ENCODE measurements at regions not wholly inside any gene's neighbourhood (a gene's known extent, or its start where the extent isn't known, plus 50 kb on each side); places are given as distances from the start of the nearest gene placed in this dataset.

DNA sequence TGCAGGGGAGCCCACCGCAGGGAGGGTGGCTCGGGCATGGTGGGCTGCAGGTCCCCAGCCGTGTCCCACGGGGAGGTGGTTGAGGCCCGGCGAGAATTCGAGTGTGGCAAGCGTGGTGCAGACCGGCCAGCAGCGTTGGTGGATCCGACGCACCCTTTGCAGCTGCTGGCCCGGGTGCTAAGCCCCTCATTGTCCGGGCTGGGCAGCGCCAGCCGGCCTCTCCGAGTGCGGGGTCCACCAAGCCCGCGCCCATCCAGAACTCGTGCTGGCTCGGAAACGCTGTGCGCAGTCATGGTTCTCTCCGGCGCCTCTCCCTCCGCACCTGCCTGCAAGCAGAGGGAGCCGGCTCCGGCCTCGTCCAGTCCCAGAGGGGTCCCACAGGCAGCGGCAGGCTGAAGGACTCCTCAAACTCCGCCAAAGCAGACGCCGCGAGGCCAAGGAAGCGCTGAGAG, 177.0 kb upstream of the SLC35G4 start:
- H3K4me1 ChIP-seq (ENCODE audit: control insufficient read depth, insufficient read depth, low read length): no peaks in the 10 kb centered on the region
- CTCF ChIA-PET: no interaction called here
- H3K27ac ChIP-seq (ENCODE audit: extremely low read depth, low read depth, low read length): no peak overlapping the region
- H3K9me3 ChIP-seq (ENCODE audit: control insufficient read depth, insufficient read depth, low read depth, low read length): no peaks in the 10 kb centered on the region
- TF ChIP-seq ZNF660 (tag by site-specific recombination; IDR thresholded peaks at IDR 0.05) (no peak), ZNF701 (tag by site-specific recombination; IDR thresholded peaks at IDR 0.05) (no peak), ZNF335 (tag by site-specific recombination; conservative IDR thresholded peaks at IDR 0.05) (no peak), ZNF169 (tag by site-specific recombination; IDR thresholded peaks at IDR 0.05) (no peak), ZNF747 (tag by site-specific recombination; IDR thresholded peaks at IDR 0.05) (no peak), ZNF404 (tag by site-specific recombination; IDR thresholded peaks at IDR 0.05) (no peak), ZNF792 (tag by site-specific recombination; IDR thresholded peaks at IDR 0.05) (no peak)
- TF ChIP-seq, protein P1, sequence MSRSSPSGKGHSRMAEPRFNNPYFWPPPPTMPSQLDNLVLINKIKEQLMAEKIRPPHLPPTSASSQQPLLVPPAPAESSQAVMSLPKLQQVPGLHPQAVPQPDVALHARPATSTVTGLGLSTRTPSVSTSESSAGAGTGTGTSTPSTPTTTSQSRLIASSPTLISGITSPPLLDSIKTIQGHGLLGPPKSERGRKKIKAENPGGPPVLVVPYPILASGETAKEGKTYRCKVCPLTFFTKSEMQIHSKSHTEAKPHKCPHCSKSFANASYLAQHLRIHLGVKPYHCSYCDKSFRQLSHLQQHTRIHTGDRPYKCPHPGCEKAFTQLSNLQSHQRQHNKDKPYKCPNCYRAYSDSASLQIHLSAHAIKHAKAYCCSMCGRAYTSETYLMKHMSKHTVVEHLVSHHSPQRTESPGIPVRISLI (tag by site-specific recombination; IDR thresholded peaks at IDR 0.05): no peak
- no peaks in the 10 kb centered on the region for H3K36me3 ChIP-seq (ENCODE audit: control insufficient read depth in 2 of 2, insufficient read depth in 1 of 2, low read length in 2 of 2)
- no peak overlapping the region for H3K4me3 ChIP-seq (ENCODE audit: low read depth, low read length)
- POLR2A ChIA-PET: no interaction called here

DNA sequence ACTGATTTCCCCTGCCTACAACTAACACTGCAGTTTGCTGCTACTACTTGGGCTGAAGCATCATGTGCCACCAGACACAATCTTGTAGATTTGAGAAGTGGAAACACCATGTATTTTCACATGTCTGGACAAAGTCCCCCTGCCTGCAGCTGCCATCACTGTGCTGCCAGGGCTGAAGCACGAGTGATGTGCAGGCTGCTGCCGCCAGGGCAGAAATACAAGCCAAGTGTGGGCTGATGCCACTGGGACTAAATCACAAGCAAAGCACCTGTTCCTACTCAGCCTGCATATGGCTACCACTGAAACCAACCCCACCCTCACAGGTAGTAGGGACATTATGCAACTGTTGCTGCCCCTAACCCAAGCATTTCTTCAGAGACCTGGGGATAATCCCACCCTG, 179.5 kb upstream of the SLC35G4 start:
- H3K36me3 ChIP-seq (ENCODE audit: control insufficient read depth in 2 of 2, insufficient read depth in 1 of 2, low read length in 2 of 2): no peaks in the 10 kb centered on the region
- H3K4me1 ChIP-seq (ENCODE audit: control insufficient read depth, insufficient read depth, low read length): no peaks in the 10 kb centered on the region
- CTCF ChIA-PET: no interaction called here
- H3K9me3 ChIP-seq (ENCODE audit: control insufficient read depth, insufficient read depth, low read depth, low read length): no peaks in the 10 kb centered on the region
- H3K27ac ChIP-seq (ENCODE audit: extremely low read depth, low read depth, low read length): no peak overlapping the region
- TF ChIP-seq OVOL3 (tag by site-specific recombination; IDR thresholded peaks at IDR 0.05): no peak
- no peak for TF ChIP-seq ZNF623 (tag by site-specific recombination; IDR thresholded peaks at IDR 0.05)
- no peak for TF ChIP-seq ZNF658 (tag by site-specific recombination; IDR thresholded peaks at IDR 0.05)
- TF ChIP-seq ZNF626 (tag by site-specific recombination; IDR thresholded peaks at IDR 0.05): no peak
- TF ChIP-seq, protein P2, sequence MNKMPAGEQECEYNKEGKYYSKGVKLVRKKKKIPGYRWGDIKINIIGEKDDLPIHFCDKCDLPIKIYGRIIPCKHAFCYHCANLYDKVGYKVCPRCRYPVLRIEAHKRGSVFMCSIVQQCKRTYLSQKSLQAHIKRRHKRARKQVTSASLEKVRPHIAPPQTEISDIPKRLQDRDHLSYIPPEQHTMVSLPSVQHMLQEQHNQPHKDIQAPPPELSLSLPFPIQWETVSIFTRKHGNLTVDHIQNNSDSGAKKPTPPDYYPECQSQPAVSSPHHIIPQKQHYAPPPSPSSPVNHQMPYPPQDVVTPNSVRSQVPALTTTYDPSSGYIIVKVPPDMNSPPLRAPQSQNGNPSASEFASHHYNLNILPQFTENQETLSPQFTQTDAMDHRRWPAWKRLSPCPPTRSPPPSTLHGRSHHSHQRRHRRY (tag by site-specific recombination; IDR thresholded peaks at IDR 0.05): no peak
- H3K4me3 ChIP-seq (ENCODE audit: low read depth, low read length): no peak overlapping the region
- POLR2A ChIA-PET: no interaction called here

DNA sequence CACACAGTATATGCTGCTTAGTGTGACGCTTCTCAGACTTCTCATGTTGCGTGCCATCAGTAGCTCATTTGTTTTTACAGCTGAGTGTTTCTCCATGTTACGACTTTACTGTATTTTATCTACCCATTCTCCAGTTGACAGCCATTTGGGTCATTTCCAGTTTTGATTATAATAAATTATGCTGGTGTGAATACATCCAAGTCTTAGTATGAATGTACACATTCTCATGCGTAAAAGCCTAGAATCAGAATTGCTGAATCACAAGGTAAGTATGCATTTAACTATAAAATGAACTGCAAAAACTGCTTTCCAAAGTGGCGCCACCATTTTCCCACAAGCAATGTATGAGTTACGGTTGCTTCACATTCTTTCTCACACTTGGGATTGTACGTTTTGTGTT, 184.2 kb upstream of the SLC35G4 start:
- Histone ChIP-seq H3K36me3 (ENCODE audit: control insufficient read depth in 2 of 2, insufficient read depth in 1 of 2, low read length in 2 of 2) (no peaks in the 10 kb centered on the region), H3K27ac (ENCODE audit: extremely low read depth, low read depth, low read length) (no peak overlapping the region), H3K4me1 (ENCODE audit: control insufficient read depth, insufficient read depth, low read length) (no peaks in the 10 kb centered on the region), H3K4me3 (ENCODE audit: low read depth, low read length) (no peak overlapping the region), H3K9me3 (ENCODE audit: control insufficient read depth, insufficient read depth, low read depth, low read length) (no peaks in the 10 kb centered on the region)
- ChIA-PET CTCF (interaction anchor here (0.8 kb wide), 1 partner anchor 91 kb away, joined by 4 read pairs; no protein-coding TSS in a partner anchor), POLR2A (no interaction called here)
- TF ChIP-seq ZBTB48 (tag by site-specific recombination; IDR thresholded peaks at IDR 0.05) (no peak), ZNF544 (tag by site-specific recombination; IDR thresholded peaks at IDR 0.05) (no peak), ZNF391 (tag by site-specific recombination; IDR thresholded peaks at IDR 0.05; ENCODE audit: borderline replicate concordance, low read depth) (no peak), SP7 (tag by site-specific recombination; IDR thresholded peaks at IDR 0.05) (no peak), GLIS1 (tag by site-specific recombination; IDR thresholded peaks at IDR 0.05) (no peak)
- TF ChIP-seq, protein P3, sequence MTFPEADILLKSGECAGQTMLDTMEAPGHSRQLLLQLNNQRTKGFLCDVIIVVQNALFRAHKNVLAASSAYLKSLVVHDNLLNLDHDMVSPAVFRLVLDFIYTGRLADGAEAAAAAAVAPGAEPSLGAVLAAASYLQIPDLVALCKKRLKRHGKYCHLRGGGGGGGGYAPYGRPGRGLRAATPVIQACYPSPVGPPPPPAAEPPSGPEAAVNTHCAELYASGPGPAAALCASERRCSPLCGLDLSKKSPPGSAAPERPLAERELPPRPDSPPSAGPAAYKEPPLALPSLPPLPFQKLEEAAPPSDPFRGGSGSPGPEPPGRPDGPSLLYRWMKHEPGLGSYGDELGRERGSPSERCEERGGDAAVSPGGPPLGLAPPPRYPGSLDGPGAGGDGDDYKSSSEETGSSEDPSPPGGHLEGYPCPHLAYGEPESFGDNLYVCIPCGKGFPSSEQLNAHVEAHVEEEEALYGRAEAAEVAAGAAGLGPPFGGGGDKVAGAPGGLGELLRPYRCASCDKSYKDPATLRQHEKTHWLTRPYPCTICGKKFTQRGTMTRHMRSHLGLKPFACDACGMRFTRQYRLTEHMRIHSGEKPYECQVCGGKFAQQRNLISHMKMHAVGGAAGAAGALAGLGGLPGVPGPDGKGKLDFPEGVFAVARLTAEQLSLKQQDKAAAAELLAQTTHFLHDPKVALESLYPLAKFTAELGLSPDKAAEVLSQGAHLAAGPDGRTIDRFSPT (tag by site-specific recombination; IDR thresholded peaks at IDR 0.05): no peak
- TF ChIP-seq, protein P4, sequence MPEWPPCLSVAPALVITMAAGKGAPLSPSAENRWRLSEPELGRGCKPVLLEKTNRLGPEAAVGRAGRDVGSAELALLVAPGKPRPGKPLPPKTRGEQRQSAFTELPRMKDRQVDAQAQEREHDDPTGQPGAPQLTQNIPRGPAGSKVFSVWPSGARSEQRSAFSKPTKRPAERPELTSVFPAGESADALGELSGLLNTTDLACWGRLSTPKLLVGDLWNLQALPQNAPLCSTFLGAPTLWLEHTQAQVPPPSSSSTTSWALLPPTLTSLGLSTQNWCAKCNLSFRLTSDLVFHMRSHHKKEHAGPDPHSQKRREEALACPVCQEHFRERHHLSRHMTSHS (tag by site-specific recombination; IDR thresholded peaks at IDR 0.05): no peak
- TF ChIP-seq, protein P5, sequence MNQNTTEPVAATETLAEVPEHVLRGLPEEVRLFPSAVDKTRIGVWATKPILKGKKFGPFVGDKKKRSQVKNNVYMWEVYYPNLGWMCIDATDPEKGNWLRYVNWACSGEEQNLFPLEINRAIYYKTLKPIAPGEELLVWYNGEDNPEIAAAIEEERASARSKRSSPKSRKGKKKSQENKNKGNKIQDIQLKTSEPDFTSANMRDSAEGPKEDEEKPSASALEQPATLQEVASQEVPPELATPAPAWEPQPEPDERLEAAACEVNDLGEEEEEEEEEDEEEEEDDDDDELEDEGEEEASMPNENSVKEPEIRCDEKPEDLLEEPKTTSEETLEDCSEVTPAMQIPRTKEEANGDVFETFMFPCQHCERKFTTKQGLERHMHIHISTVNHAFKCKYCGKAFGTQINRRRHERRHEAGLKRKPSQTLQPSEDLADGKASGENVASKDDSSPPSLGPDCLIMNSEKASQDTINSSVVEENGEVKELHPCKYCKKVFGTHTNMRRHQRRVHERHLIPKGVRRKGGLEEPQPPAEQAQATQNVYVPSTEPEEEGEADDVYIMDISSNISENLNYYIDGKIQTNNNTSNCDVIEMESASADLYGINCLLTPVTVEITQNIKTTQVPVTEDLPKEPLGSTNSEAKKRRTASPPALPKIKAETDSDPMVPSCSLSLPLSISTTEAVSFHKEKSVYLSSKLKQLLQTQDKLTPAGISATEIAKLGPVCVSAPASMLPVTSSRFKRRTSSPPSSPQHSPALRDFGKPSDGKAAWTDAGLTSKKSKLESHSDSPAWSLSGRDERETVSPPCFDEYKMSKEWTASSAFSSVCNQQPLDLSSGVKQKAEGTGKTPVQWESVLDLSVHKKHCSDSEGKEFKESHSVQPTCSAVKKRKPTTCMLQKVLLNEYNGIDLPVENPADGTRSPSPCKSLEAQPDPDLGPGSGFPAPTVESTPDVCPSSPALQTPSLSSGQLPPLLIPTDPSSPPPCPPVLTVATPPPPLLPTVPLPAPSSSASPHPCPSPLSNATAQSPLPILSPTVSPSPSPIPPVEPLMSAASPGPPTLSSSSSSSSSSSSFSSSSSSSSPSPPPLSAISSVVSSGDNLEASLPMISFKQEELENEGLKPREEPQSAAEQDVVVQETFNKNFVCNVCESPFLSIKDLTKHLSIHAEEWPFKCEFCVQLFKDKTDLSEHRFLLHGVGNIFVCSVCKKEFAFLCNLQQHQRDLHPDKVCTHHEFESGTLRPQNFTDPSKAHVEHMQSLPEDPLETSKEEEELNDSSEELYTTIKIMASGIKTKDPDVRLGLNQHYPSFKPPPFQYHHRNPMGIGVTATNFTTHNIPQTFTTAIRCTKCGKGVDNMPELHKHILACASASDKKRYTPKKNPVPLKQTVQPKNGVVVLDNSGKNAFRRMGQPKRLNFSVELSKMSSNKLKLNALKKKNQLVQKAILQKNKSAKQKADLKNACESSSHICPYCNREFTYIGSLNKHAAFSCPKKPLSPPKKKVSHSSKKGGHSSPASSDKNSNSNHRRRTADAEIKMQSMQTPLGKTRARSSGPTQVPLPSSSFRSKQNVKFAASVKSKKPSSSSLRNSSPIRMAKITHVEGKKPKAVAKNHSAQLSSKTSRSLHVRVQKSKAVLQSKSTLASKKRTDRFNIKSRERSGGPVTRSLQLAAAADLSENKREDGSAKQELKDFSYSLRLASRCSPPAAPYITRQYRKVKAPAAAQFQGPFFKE (tag by site-specific recombination; IDR thresholded peaks at IDR 0.05; ENCODE audit: borderline replicate concordance): no peak
